Esophagus muscularis mucosa (tissue), 4 donors: ENCODE measurements at regions not wholly inside any gene's neighbourhood (a gene's known extent, or its start where the extent isn't known, plus 50 kb on each side); places are given as distances from the start of the nearest gene placed in this dataset.

Experiments
- CTCF ChIP-seq, 3 experiments: fragments of 200-600 bp in 2 of 3; fragments of 450-650 bp in 1 of 3; sonication (generic) in 2 of 3; IDR thresholded peaks; one replicate each; pipeline ENCODE4 v1.5.1; 2017 to 2019; ENCODE audit warnings: antibody characterized with exemption in 3 of 3, mild to moderate bottlenecking in 2 of 3, moderate library complexity in 1 of 3
- EP300 ChIP-seq: sonication (generic); formaldehyde crosslinking; IDR thresholded peaks from one replicate; pipeline ENCODE4 v1.6.1; 2017; ENCODE audit warnings: antibody characterized with exemption
- POLR2A ChIP-seq: fragments of 450-650 bp; IDR thresholded peaks from one replicate; pipeline ENCODE4 v1.6.1; 2017; ENCODE audit warnings: antibody characterized with exemption, moderate library complexity, mild to moderate bottlenecking, low read depth
- POLR2AphosphoS5 ChIP-seq, 2 donors: sonication (generic); formaldehyde crosslinking; IDR thresholded peaks; one replicate each; pipeline ENCODE4 v1.6.1; 2017; ENCODE audit warnings: antibody characterized with exemption in 2 of 2

- TF ChIP-seq POLR2A, result no peak
- no peak for TF ChIP-seq CTCF (IDR thresholded peaks at IDR 0.05)
- no peak for TF ChIP-seq POLR2AphosphoS5 (IDR thresholded peaks at IDR 0.05)
- TF ChIP-seq EP300, result no peak
These were observed 57.7 kb upstream of the CDK13 start for GRCh38 chr7:39892361-39892760.
